Loucy (cell line): ENCODE measurements at regions not wholly inside any gene's neighbourhood (a gene's known extent, or its start where the extent isn't known, plus 50 kb on each side); places are given as distances from the start of the nearest gene placed in this dataset.

Experiments used
- H2AFZ ChIP-seq: fragments of 200-600 bp; sonication (generic); 2 replicates; pipeline ENCODE4 v1.6.0; 2016; ENCODE audit warnings: antibody characterized with exemption, mild to moderate bottlenecking, low read length, moderate library complexity
- H3F3A ChIP-seq: fragments of 200-600 bp; 2 replicates; pipeline ENCODE4 v1.6.0; 2016; ENCODE audit warnings: antibody characterized with exemption, low read depth, mild to moderate bottlenecking
- H3K27me3 ChIP-seq: fragments of 200-600 bp; sonication (generic); 2 replicates; pipeline ENCODE4 v1.6.1; 2014; ENCODE audit warnings: low read length, mild to moderate bottlenecking; ENCODE audit not compliant: insufficient read depth, poor library complexity, severe bottlenecking
- H3K36me3 ChIP-seq: fragments of 200-600 bp; sonication (generic); 2 replicates; pipeline ENCODE4 v1.6.1; 2016; ENCODE audit warnings: low read length; ENCODE audit not compliant: insufficient read depth
- H3K4me1 ChIP-seq: fragments of 200-600 bp; sonication (generic); 2 replicates; pipeline ENCODE4 v1.5.1; 2014; ENCODE audit warnings: low read length, mild to moderate bottlenecking; ENCODE audit not compliant: insufficient read depth, poor library complexity, severe bottlenecking
- H3K4me2 ChIP-seq: fragments of 200-600 bp; sonication (generic); 2 replicates; pipeline ENCODE4 v1.6.0; 2014; ENCODE audit warnings: antibody characterized with exemption, low read length, low read depth, mild to moderate bottlenecking; ENCODE audit not compliant: poor library complexity, severe bottlenecking
- H3K4me3 ChIP-seq: fragments of 200-600 bp; sonication (generic); 2 replicates; pipeline ENCODE4 v1.5.1; 2014; ENCODE audit warnings: low read length, mild to moderate bottlenecking, mixed read lengths; ENCODE audit not compliant: poor library complexity, severe bottlenecking
- H3K79me2 ChIP-seq: fragments of 200-600 bp; sonication (generic); 2 replicates; pipeline ENCODE4 v1.6.1; 2014; ENCODE audit warnings: low read length; ENCODE audit not compliant: insufficient read depth
- H3K9ac ChIP-seq: fragments of 200-600 bp; sonication (generic); 2 replicates; pipeline ENCODE4 v1.6.0; 2014; ENCODE audit warnings: mild to moderate bottlenecking, low read depth, low read length, moderate library complexity; ENCODE audit not compliant: poor library complexity, severe bottlenecking
- H3K9me2 ChIP-seq: fragments of 200-600 bp; sonication (generic); replicated peaks from 2 replicates; pipeline ENCODE4 v1.6.1; 2016; ENCODE audit warnings: low read depth, low read length, mixed read lengths
- H3K9me3 ChIP-seq: fragments of 200-600 bp; sonication (generic); 2 replicates; pipeline ENCODE4 v1.6.1; 2014; ENCODE audit warnings: mild to moderate bottlenecking, antibody characterized with exemption, low read length, low read depth; ENCODE audit not compliant: insufficient read depth
- H4K20me1 ChIP-seq: fragments of 200-600 bp; sonication (generic); 2 replicates; pipeline ENCODE4 v1.6.0; 2014; ENCODE audit warnings: antibody characterized with exemption, low read length, mild to moderate bottlenecking; ENCODE audit not compliant: insufficient read depth, poor library complexity, severe bottlenecking
- CTCF ChIP-seq: fragments of 200-600 bp; sonication (generic); conservative IDR thresholded peaks from 2 replicates; pipeline ENCODE4 v1.5.1; 2014; ENCODE audit warnings: mild to moderate bottlenecking, antibody characterized with exemption, low read length
- EZH2phosphoT487 ChIP-seq: fragments of 200-600 bp; IDR thresholded peaks from 2 replicates; pipeline ENCODE4 v1.6.1; 2018; ENCODE audit warnings: antibody characterized with exemption, mild to moderate bottlenecking, moderate library complexity, borderline replicate concordance

DNA sequence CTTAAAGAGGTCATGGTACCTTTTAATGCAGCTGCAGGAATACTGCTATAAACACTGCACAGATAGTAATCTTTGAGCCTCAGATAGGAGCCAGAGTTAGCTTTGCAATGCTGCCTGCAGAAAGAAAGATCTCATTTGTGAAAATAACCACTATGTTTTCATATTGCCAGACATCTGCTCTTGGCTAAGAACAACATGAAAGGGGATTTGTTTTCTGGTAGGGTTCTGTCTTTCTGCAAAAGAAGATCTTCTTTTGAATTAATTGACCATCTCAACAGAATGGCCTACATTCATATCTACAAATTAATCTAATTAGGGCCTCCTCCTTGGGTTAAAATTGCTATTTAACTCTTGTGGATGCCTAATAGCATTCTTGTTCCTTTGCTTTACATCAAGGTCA, 177.6 kb upstream of the DPYD start:
- Histone ChIP-seq H4K20me1 (no peaks in the 10 kb centered on the region), H3K9me3 (no peaks in the 10 kb centered on the region), H3K4me1 (peaks cover 3% of the 10 kb centered on the region), H3K79me2 (no peaks in the 10 kb centered on the region), H3K9ac (no peak overlapping the region), H3F3A (no peaks in the 10 kb centered on the region), H3K4me3 (no peak overlapping the region), H3K27me3 (no peaks in the 10 kb centered on the region), H3K9me2 (no peaks in the 10 kb centered on the region), H2AFZ (no peak overlapping the region), H3K36me3 (no peaks in the 10 kb centered on the region), H3K4me2 (no peak overlapping the region)
- TF ChIP-seq CTCF = no peak
- no peak for TF ChIP-seq EZH2phosphoT487

DNA sequence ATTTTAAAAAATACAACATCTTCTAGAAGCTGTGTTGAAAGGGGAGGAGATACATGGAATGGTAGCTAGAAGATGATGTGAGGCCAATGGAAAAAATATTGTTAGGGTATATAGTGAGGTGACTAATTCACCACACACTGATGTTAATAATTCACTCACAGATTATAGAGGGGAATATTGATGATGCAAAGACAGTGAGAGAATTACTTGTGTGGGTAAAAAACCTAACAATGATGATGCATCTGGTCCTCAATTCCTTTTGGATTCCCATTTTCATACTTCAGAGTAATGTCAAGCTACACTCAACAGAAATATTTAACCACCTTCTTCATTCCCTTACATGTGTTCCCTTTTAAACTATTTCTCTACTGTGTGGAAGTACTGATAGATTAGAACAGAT, 169.5 kb upstream of the DPYD start:
- Histone ChIP-seq H3K79me2 (no peaks in the 10 kb centered on the region), H3F3A (no peaks in the 10 kb centered on the region), H2AFZ (no peak overlapping the region), H3K9ac (no peak overlapping the region), H3K27me3 (no peaks in the 10 kb centered on the region), H3K9me3 (no peaks in the 10 kb centered on the region), H3K9me2 (no peaks in the 10 kb centered on the region), H3K4me3 (no peak overlapping the region), H3K4me1 (no peaks in the 10 kb centered on the region), H4K20me1 (no peaks in the 10 kb centered on the region), H3K36me3 (no peaks in the 10 kb centered on the region), H3K4me2 (no peak overlapping the region)
- no peak for TF ChIP-seq CTCF
- no peak for TF ChIP-seq EZH2phosphoT487

DNA sequence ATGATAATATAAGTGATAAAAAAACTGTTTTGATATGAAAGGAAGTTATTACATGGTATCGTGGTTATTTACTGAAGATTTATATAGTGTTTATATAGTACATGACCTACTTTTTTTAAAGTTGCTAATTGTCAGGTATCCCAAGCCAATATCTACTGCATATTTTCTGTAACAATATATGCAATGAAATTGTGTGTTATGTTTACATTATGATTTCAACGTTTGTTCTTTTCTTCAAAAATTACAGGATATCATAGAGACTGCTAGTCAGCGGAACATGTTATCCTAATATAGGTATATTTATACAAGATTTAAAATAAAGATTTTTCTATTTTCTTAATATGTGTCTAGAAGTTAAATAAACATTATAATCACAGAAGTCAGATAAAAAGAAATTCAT, 167.5 kb upstream of the DPYD start:
- TF ChIP-seq CTCF = no peak
- Histone ChIP-seq H3K36me3 (no peaks in the 10 kb centered on the region), H3K9me3 (no peaks in the 10 kb centered on the region), H3K27me3 (no peaks in the 10 kb centered on the region), H3F3A (no peaks in the 10 kb centered on the region), H3K4me2 (no peak overlapping the region), H3K4me3 (no peak overlapping the region), H3K4me1 (no peaks in the 10 kb centered on the region), H2AFZ (no peak overlapping the region), H3K79me2 (no peaks in the 10 kb centered on the region), H4K20me1 (no peaks in the 10 kb centered on the region), H3K9me2 (no peaks in the 10 kb centered on the region), H3K9ac (no peak overlapping the region)
